ENCODE measurements at regions not wholly inside any gene's neighbourhood (a gene's known extent, or its start where the extent isn't known, plus 50 kb on each side); places are given as distances from the start of the nearest gene placed in this dataset.
"Not testable (repeated sequence)": the region's sequence is repeated elsewhere in the genome, so short reads cannot be mapped to it uniquely, and the experiment has no call there.

GRCh38 chr20:12090920-12091319 is 173.2 kb downstream of the BTBD3 start:
- no peaks in the 10 kb centered on the region for H4K20me1 ChIP-seq (ENCODE audit: control insufficient read depth, insufficient read depth, low read length, poor library complexity, severe bottlenecking)
- intact Hi-C loops (cut with micrococcal nuclease) = no loop called here
- no peaks in the 10 kb centered on the region for H3K79me2 ChIP-seq (ENCODE audit: control insufficient read depth, insufficient read depth, low read length)
- no peaks in the 10 kb centered on the region for H3K4me1 ChIP-seq (ENCODE audit: control insufficient read depth in 2 of 2, insufficient read depth in 2 of 2, low read length in 2 of 2)
- no peaks in the 10 kb centered on the region for H3K27me3 ChIP-seq (replicated peaks in 1 of 4; ENCODE audit: control extremely low read depth in 1 of 4, control insufficient read depth in 3 of 4, insufficient read depth in 4 of 4, low read length in 3 of 4)
- no peak for ATAC-seq (ENCODE audit: low read depth)
- no peak for DNase-seq
- H3K27me3 Mint-ChIP-seq = no peaks in the 10 kb centered on the region
- no peak overlapping the region for H3K27ac ChIP-seq (ENCODE audit: low read length in 2 of 2)
- no peaks in the 10 kb centered on the region for H3K9me3 ChIP-seq (ENCODE audit: control extremely low read depth in 1 of 3, control insufficient read depth in 2 of 3, insufficient read depth in 1 of 3, low read length in 2 of 3)
- no peak for TF ChIP-seq CTCF (IDR thresholded peaks at IDR 0.05)
- TF ChIP-seq EZH2 (IDR thresholded peaks at IDR 0.05; ENCODE audit: borderline replicate concordance, insufficient read depth, low read depth, low read length, poor library complexity, severe bottlenecking) = no peak
- no peaks in the 10 kb centered on the region for H3K4me1 Mint-ChIP-seq
- peaks cover 2% of the 10 kb centered on the region for H3K9me3 Mint-ChIP-seq (ENCODE audit: insufficient read depth)
- ChIA-PET CTCF (no interaction called here), POLR2A (no interaction called here)
- no peak overlapping the region for H3K9ac ChIP-seq (ENCODE audit: low read length)
- H3K4me2 ChIP-seq (replicated peaks; ENCODE audit: low read depth, low read length, poor library complexity, severe bottlenecking) = no peak overlapping the region
- no peak overlapping the region for H2AFZ ChIP-seq (ENCODE audit: insufficient read depth, low read depth, low read length, poor library complexity, severe bottlenecking)
- 83% methylated on average over 1 of the region's 1 CpG for WGBS (ENCODE audit: insufficient coverage)
- no peak overlapping the region for H3K4me3 Mint-ChIP-seq
- no peaks in the 10 kb centered on the region for H3K36me3 ChIP-seq (replicated peaks in 1 of 2; ENCODE audit: control extremely low read depth in 1 of 2, control insufficient read depth in 1 of 2, extremely low read depth in 1 of 2, insufficient read depth in 2 of 2, low read length in 1 of 2)
- H3K4me3 ChIP-seq (ENCODE audit: control extremely low read depth in 1 of 5, extremely low read depth in 1 of 5, insufficient read depth in 1 of 5, low read depth in 2 of 5, low read length in 4 of 5) = no peak overlapping the region
- no peak overlapping the region for H3K27ac Mint-ChIP-seq

- no peaks in the 10 kb centered on the region for H3K4me1 ChIP-seq (ENCODE audit: control insufficient read depth in 2 of 2, insufficient read depth in 2 of 2, low read length in 2 of 2)
- DNase-seq = no peak
- WGBS (ENCODE audit: insufficient coverage) = 84% methylated on average over 3 of the region's 10 CpGs
- Mint-ChIP-seq H3K4me1 (no peaks in the 10 kb centered on the region), H3K27me3 (no peaks in the 10 kb centered on the region), H3K27ac (no peak overlapping the region), H3K4me3 (no peak overlapping the region), H3K9me3 (ENCODE audit: insufficient read depth) (peaks cover 2% of the 10 kb centered on the region)
- TF ChIP-seq EZH2 (IDR thresholded peaks at IDR 0.05; ENCODE audit: borderline replicate concordance, insufficient read depth, low read depth, low read length, poor library complexity, severe bottlenecking) (no peak), CTCF (IDR thresholded peaks at IDR 0.05) (no peak)
- no peaks in the 10 kb centered on the region for H3K9me3 ChIP-seq (ENCODE audit: control extremely low read depth in 1 of 3, control insufficient read depth in 2 of 3, insufficient read depth in 1 of 3, low read length in 2 of 3)
- H3K4me3 ChIP-seq (ENCODE audit: control extremely low read depth in 1 of 5, extremely low read depth in 1 of 5, insufficient read depth in 1 of 5, low read depth in 2 of 5, low read length in 4 of 5) = no peak overlapping the region
- no peak for ATAC-seq (ENCODE audit: low read depth)
- H3K27me3 ChIP-seq (replicated peaks in 1 of 4; ENCODE audit: control extremely low read depth in 1 of 4, control insufficient read depth in 3 of 4, insufficient read depth in 4 of 4, low read length in 3 of 4) = no peaks in the 10 kb centered on the region
- H2AFZ ChIP-seq (ENCODE audit: insufficient read depth, low read depth, low read length, poor library complexity, severe bottlenecking) = no peak overlapping the region
- no peaks in the 10 kb centered on the region for H4K20me1 ChIP-seq (ENCODE audit: control insufficient read depth, insufficient read depth, low read length, poor library complexity, severe bottlenecking)
- CTCF ChIA-PET = no interaction called here
- no peak overlapping the region for H3K27ac ChIP-seq (ENCODE audit: low read length in 2 of 2)
- no peak overlapping the region for H3K9ac ChIP-seq (ENCODE audit: low read length)
- POLR2A ChIA-PET = no interaction called here
- H3K36me3 ChIP-seq (replicated peaks in 1 of 2; ENCODE audit: control extremely low read depth in 1 of 2, control insufficient read depth in 1 of 2, extremely low read depth in 1 of 2, insufficient read depth in 2 of 2, low read length in 1 of 2) = no peaks in the 10 kb centered on the region
- intact Hi-C loops (cut with micrococcal nuclease) = no loop called here
- no peaks in the 10 kb centered on the region for H3K79me2 ChIP-seq (ENCODE audit: control insufficient read depth, insufficient read depth, low read length)
- no peak overlapping the region for H3K4me2 ChIP-seq (replicated peaks; ENCODE audit: low read depth, low read length, poor library complexity, severe bottlenecking)
Measured at GRCh38 chr20:12093057-12093796, 175.5 kb downstream of the BTBD3 start.

GRCh38 chr20:12093797-12094190 is 176.1 kb downstream of the BTBD3 start:
- H3K36me3 ChIP-seq (replicated peaks in 1 of 2; ENCODE audit: control extremely low read depth in 1 of 2, control insufficient read depth in 1 of 2, extremely low read depth in 1 of 2, insufficient read depth in 2 of 2, low read length in 1 of 2); H3K4me2 ChIP-seq (replicated peaks; ENCODE audit: low read depth, low read length, poor library complexity, severe bottlenecking); H3K9me3 Mint-ChIP-seq (ENCODE audit: insufficient read depth); intact Hi-C loops (cut with micrococcal nuclease); H3K27ac ChIP-seq (ENCODE audit: low read length in 2 of 2); ATAC-seq (ENCODE audit: low read depth); H2AFZ ChIP-seq (ENCODE audit: insufficient read depth, low read depth, low read length, poor library complexity, severe bottlenecking); CTCF ChIA-PET; H3K4me3 Mint-ChIP-seq; H3K27me3 ChIP-seq (replicated peaks in 1 of 4; ENCODE audit: control extremely low read depth in 1 of 4, control insufficient read depth in 3 of 4, insufficient read depth in 4 of 4, low read length in 3 of 4); H3K4me3 ChIP-seq (ENCODE audit: control extremely low read depth in 1 of 5, extremely low read depth in 1 of 5, insufficient read depth in 1 of 5, low read depth in 2 of 5, low read length in 4 of 5); H3K9me3 ChIP-seq (ENCODE audit: control extremely low read depth in 1 of 3, control insufficient read depth in 2 of 3, insufficient read depth in 1 of 3, low read length in 2 of 3); H3K27ac Mint-ChIP-seq; POLR2A ChIA-PET; H4K20me1 ChIP-seq (ENCODE audit: control insufficient read depth, insufficient read depth, low read length, poor library complexity, severe bottlenecking); H3K4me1 ChIP-seq (ENCODE audit: control insufficient read depth in 2 of 2, insufficient read depth in 2 of 2, low read length in 2 of 2); H3K9ac ChIP-seq (ENCODE audit: low read length); H3K27me3 Mint-ChIP-seq; H3K4me1 Mint-ChIP-seq; DNase-seq; H3K79me2 ChIP-seq (ENCODE audit: control insufficient read depth, insufficient read depth, low read length): not testable (repeated sequence)
- WGBS (ENCODE audit: insufficient coverage) = 55% methylated on average over 2 of the region's 3 CpGs

Measured in B cell (primary cell).